HG03457 (cell line): ENCODE measurements at regions not wholly inside any gene's neighbourhood (a gene's known extent, or its start where the extent isn't known, plus 50 kb on each side); places are given as distances from the start of the nearest gene placed in this dataset.

Experiments used
- ATAC-seq: cut with Tn5 transposase; IDR thresholded peaks from one replicate; pipeline ENCODE4 v1.9.1; 2021; ENCODE audit warnings: moderate number of reproducible peaks; ENCODE audit not compliant: unreplicated experiment

DNA sequence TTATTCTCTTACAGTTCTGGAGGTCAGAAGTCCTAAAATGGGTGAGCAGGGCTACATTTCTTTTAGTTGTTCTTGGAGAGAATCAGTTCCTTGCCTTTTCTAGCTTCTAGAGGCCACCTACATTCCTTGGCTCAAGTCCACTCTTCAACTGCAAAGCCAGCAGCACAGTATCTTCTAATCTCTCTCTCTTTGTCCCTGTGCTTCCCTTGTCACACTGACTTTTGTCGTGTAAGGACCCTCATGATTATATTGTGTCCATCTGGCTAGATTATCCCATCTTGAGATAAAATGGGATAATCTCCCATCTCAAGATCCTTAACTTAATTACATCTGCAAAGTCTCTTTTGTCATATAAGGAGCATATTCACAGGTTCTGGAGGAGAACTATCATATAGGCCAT lies 359.0 kb downstream of the ADRA2A start:
- no peak for ATAC-seq

DNA sequence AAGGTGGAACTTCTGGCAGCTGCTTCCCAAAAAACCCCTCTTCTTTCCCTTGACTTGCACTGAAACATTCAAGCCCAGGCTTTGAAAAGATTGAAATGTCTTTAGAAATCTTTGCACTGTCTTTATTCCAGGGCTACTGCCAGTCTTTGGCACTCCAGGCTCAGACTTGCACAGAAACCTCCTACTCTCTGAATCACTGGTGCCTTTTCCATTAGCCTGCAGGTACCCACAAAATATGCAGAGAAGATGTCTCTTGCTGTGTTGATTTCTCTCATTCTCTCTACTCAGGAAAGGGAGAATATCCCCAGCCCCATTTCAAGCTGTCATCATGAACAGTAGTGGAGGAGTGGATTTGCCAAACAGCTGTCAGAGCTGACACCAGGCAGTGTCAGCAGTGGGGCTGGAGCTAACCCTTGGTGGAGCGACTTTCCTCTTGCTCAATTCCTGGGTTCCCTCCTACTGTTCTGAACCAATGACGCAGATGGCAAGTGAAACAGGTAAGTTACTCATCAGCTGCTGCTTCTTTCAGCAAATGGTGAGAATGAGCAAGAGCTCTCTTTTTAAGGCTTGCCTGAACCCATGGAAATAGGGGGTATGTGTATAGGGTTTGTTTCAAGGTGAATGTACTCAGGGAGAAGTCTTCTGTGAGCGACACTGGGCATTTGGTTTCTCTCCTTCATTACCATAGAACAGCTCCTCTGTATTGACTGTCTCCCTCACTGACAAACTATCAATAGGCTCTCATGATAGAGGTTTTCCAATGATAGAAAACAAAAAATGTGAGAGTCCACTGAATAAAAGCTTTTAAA lies 362.4 kb downstream of the ADRA2A start:
- no peak for ATAC-seq

- no peak for ATAC-seq
Measured at GRCh38 chr10:111440501-111440900, 363.7 kb downstream of the ADRA2A start.

- ATAC-seq: no peak
Measured at GRCh38 chr10:111445667-111446066, 368.8 kb downstream of the ADRA2A start.

DNA sequence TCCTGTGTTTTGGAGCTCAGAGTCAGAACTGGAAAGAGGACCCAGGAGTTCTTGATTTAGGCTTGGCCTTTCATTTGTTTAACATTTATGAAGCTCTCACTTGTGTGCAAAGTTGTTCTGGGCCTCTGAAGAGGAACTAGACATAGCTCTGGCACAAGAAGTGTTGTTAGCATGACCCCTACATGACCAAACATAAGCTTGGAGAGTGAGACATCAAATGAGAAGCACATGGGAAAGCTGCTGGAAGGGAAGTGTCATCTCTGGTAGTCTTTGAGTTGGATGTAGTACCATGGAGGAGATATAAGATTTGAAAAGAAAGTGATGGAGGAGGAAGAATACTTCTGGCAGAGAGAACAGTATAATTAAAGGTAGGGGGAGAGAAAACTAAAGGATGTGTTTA lies 370.1 kb downstream of the ADRA2A start:
- no peak for ATAC-seq

GRCh38 chr10:111452153-111452552 lies 375.3 kb downstream of the ADRA2A start:
- no peak for ATAC-seq

DNA sequence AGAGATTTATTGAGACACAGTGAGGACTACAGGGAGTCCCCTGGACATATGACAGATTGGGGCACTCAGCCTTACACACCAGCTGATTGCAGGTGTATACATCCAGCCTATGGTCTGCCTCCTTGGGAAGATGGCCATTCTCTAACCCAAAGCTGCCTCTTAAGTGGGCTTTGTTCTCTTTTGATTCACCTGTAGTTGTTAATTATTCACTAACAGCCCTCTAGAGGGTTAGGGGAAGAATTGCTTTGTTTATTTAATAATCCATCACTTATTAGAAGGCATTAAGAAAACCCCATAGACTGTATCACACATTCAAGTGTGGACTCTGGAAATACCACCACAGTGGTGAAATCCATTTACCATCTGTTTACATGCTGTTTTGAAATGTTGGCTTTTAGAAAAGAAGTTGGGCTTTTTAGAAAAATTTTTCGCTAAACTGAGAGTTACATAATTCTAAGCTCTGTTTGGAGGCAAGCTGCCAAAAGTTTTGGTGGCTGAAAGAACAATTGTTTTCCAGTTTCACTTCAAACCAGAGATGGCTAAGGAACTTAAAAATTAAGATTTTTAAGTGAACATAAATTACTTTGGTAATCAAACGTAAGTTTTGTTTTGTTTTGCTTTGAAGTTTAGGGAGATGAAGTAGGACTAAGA lies 379.1 kb downstream of the ADRA2A start:
- no peak for ATAC-seq

GRCh38 chr10:111458256-111458655 lies 381.4 kb downstream of the ADRA2A start:
- ATAC-seq: no peak

GRCh38 chr10:111459967-111460366 lies 383.1 kb downstream of the ADRA2A start:
- no peak for ATAC-seq

DNA sequence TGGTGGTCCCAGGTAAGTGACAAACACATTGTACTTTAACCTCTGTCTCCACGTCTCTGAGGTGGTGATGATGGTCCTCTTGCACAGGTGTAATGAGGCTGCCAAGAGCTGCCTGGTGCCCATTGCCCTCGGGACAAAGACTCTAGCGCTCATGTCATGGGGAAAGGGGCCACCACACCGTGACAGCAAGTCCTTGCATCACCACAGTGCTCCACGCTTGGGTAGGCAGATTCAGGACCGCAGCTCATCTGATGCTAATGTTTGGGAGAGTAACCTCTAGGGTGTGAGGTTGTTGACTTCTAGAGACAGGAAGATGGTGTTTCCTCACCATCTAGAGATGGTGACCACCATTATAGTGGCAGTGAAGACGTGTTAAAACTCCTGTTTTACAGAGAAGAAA lies 395.6 kb downstream of the ADRA2A start:
- ATAC-seq: no peak

GRCh38 chr10:111473361-111473760 lies 396.5 kb downstream of the ADRA2A start:
- ATAC-seq: no peak

DNA sequence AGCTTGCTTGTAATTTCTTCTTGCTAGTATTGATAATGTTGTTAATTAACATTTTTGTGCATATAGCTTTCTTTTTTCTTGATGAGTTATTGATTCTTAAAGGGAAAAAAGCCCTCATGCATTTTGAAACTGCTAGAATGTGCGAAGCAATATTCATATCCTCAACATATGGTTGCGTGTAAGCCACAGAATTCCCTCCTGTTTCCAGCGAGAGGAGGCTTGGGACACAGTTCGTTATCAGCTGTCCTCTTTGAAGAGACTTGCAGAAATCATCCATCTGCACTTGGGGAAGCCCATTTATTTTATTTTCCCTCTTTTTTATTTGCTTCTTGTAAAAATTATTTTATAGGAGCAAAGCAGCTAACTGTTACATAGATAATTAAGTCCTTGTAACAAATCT lies 398.0 kb downstream of the ADRA2A start:
- ATAC-seq: no peak

DNA sequence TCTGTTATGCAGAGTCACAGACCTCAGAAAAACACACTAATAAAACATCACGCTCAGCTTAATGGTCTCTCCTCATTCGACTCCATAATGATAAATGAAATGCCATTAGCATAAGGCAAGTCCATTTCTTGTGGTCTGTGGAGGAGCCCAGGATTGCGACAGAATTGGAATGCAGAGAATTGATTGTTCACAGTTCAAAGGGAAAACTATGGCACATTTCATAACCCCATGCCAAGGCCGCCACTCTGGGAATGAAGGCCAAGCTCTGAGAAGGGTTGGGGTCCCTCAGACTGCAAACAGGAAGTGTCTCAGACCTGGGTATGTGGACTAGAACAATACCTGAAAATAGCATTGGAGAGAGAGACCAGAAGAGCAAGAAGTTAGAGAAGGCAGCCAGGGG lies 398.9 kb downstream of the ADRA2A start:
- no peak for ATAC-seq

DNA sequence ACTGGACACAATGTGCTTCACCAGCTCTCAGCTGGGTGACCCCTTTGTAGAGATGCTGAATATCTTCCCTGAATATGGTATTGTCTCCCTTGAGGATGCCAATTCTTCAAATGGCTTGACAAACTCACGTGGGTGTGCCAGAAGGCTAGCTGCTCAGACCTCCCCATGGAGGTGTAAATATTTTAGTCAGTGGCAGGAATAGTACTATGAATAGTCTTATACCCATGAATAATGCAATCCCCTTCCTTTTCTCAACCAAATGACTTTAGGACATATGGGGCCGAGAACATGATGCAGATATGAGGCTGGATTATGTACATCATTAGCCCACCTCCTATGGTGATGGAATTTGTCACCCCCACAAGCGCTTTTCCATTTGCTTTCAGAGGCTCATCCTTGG lies 401.8 kb downstream of the ADRA2A start:
- ATAC-seq: no peak

DNA sequence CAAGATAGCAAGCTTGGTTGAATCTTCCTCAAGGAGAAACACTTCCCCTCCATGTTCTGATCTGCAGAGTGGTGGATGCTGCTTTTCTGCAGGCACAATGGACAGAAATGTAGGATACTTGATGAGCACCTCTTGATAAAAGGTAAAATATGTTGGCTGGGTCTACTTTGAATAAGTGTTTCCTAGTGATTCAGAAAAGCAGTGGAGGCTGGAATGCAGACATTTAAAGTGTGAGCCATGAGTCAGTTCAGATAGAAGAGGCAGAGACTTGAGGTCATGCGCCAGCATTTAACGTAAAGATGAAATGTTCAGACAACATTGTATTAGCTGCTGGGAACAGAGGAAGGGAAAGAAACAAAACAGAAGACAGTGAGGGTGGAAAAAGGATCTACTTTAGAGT lies 403.1 kb downstream of the ADRA2A start:
- ATAC-seq: no peak

GRCh38 chr10:111481261-111481826 lies 404.5 kb downstream of the ADRA2A start:
- ATAC-seq: no peak

GRCh38 chr10:111481866-111482265 lies 405.0 kb downstream of the ADRA2A start:
- no peak for ATAC-seq

DNA sequence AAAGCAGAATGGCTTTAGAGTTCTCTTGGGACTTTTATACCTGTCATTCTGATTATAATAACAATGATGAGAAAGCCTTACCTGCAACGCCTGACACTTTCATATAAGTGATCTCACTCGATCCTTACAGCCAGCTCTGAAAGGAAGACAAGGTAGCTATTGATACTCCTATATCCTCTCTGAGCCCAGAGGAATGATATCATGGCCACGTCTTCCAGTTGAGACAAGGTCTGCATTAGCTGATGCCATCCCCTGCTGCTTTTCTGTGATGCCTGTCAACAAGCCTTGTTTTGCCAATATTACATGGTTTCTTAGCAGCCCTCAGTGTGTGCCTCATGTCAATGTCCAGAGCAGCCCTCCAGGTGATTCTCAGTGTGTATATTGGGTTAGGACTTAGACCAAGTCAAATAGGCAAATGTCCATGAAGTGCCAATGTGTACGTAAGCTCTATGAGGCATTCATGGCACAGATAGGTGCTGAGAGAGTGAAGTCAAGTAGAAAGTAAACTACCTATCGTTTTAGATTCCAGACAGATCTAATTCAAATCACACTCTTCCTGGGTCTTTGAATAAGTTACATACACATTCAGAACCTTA lies 405.9 kb downstream of the ADRA2A start:
- no peak for ATAC-seq

GRCh38 chr10:111485767-111486166 lies 408.9 kb downstream of the ADRA2A start:
- no peak for ATAC-seq

- no peak for ATAC-seq
Measured at GRCh38 chr10:111486346-111486745, 409.5 kb downstream of the ADRA2A start.

DNA sequence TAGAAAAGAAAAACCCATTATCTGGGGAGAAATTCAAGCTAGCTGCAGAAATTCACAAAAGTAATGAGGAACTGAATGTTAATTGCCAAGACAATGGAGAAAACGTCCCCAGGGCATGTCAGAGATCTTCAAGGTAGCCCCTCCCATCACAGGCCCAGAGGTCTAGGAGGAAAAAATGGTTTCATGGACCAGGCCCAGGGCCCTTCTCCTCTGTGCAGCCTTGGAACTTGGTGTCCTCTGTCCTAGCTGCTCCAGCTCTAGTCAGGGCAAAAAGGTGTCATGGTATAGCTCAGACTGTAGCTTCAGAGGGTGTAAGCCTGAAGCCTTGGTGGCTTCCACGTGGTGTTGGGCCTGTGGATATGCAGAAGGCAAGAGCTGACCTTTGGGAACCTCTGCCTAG lies 411.8 kb downstream of the ADRA2A start:
- no peak for ATAC-seq

GRCh38 chr10:111491154-111491553 lies 414.3 kb downstream of the ADRA2A start:
- ATAC-seq: no peak
